Thoracic aorta (tissue), 2 donors: ENCODE measurements at regions not wholly inside any gene's neighbourhood (a gene's known extent, or its start where the extent isn't known, plus 50 kb on each side); places are given as distances from the start of the nearest gene placed in this dataset.

Experiments used
- ATAC-seq: fragments of 150-250 bp; one replicate; pipeline ENCODE4 v1.8.0; 2017; ENCODE audit warnings: low read depth; ENCODE audit not compliant: insufficient number of reproducible peaks, low FRiP score
- DNase-seq: peaks from one replicate; pipeline ENCODE4 v3.0.0-alpha.2; 2020; ENCODE audit warnings: low spot score
- H3K27ac ChIP-seq, 2 donors: fragments of 200-600 bp; sonication (generic); 1 replicate in 1 of 2; 2 replicates in 1 of 2; pipeline ENCODE4 v1.5.1; 2016; ENCODE audit warnings: mild to moderate bottlenecking in 2 of 2, moderate library complexity in 2 of 2
- H3K27me3 ChIP-seq: fragments of 200-600 bp; sonication (generic); replicated peaks from 2 replicates; pipeline ENCODE4 v1.6.0; 2016; ENCODE audit warnings: mild to moderate bottlenecking; ENCODE audit not compliant: insufficient read depth
- H3K36me3 ChIP-seq: fragments of 200-600 bp; sonication (generic); one replicate; pipeline ENCODE4 v1.5.1; 2016
- H3K4me1 ChIP-seq, 2 donors: fragments of 200-600 bp; sonication (generic); 1 replicate in 1 of 2; 2 replicates in 1 of 2; pipeline versions ENCODE4 v1.5.1 to v1.6.0; 2016; ENCODE audit warnings: low read depth in 2 of 2, mild to moderate bottlenecking in 1 of 2; ENCODE audit not compliant: control insufficient read depth in 1 of 2
- H3K4me3 ChIP-seq: fragments of 200-600 bp; sonication (generic); 2 replicates; pipeline ENCODE4 v1.5.1; 2016; ENCODE audit warnings: mild to moderate bottlenecking
- H3K9me3 ChIP-seq: fragments of 200-600 bp; sonication (generic); 2 replicates; pipeline ENCODE4 v1.5.1; 2016
- TF ChIP-seq, protein P1 (sequence below): fragments of 200-600 bp; sonication (generic); IDR thresholded peaks from one replicate; pipeline ENCODE4 v1.5.1; 2019; ENCODE audit warnings: antibody characterized with exemption

- no peak for DNase-seq
- Histone ChIP-seq H3K9me3 (no peaks in the 10 kb centered on the region), H3K4me3 (no peak overlapping the region), H3K27ac (no peak overlapping the region), H3K4me1 (peaks cover 0 to 19% of the 10 kb centered on the region in 2 donors), H3K36me3 (no peaks in the 10 kb centered on the region), H3K27me3 (no peaks in the 10 kb centered on the region)
- ATAC-seq: no peak
- TF ChIP-seq, protein P1, sequence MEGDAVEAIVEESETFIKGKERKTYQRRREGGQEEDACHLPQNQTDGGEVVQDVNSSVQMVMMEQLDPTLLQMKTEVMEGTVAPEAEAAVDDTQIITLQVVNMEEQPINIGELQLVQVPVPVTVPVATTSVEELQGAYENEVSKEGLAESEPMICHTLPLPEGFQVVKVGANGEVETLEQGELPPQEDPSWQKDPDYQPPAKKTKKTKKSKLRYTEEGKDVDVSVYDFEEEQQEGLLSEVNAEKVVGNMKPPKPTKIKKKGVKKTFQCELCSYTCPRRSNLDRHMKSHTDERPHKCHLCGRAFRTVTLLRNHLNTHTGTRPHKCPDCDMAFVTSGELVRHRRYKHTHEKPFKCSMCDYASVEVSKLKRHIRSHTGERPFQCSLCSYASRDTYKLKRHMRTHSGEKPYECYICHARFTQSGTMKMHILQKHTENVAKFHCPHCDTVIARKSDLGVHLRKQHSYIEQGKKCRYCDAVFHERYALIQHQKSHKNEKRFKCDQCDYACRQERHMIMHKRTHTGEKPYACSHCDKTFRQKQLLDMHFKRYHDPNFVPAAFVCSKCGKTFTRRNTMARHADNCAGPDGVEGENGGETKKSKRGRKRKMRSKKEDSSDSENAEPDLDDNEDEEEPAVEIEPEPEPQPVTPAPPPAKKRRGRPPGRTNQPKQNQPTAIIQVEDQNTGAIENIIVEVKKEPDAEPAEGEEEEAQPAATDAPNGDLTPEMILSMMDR: no peak
Observed at GRCh38 chr12:87127272-87127671, 871.1 kb upstream of the MGAT4C start.

DNA sequence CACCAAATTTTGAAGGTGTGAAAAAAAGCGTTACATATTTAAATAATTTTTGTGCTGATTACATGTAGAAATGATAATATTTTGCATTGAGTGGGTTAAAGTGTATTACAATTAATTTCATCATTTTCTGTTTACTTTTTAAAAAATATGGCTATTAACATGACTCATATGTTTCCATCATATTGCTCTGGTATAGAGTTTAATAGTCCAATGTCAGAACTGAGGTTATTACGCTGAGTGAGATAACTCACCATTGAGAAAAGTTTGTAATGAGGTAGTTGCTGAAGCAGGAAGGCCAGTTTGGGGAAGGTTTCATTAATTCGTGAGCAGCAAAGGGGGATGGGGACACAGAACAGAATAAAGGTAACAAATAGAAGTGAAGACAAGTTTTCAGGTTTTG is 865.7 kb upstream of the MGAT4C start:
- Histone ChIP-seq H3K36me3 (no peaks in the 10 kb centered on the region), H3K27ac (no peak overlapping the region), H3K9me3 (no peaks in the 10 kb centered on the region), H3K27me3 (no peaks in the 10 kb centered on the region), H3K4me1 (peaks cover 4 to 5% of the 10 kb centered on the region in 2 donors), H3K4me3 (no peak overlapping the region)
- TF ChIP-seq, protein P1: no peak
- no peak for ATAC-seq
- no peak for DNase-seq

- Histone ChIP-seq H3K27ac (no peak overlapping the region), H3K9me3 (no peaks in the 10 kb centered on the region), H3K36me3 (no peaks in the 10 kb centered on the region), H3K27me3 (no peaks in the 10 kb centered on the region), H3K4me1 (peaks cover 6 to 8% of the 10 kb centered on the region in 2 donors), H3K4me3 (no peak overlapping the region)
- ATAC-seq (no peak), DNase-seq (no peak)
- TF ChIP-seq, protein P1: no peak
Observed at GRCh38 chr12:87120440-87120839, 864.2 kb upstream of the MGAT4C start.

DNA sequence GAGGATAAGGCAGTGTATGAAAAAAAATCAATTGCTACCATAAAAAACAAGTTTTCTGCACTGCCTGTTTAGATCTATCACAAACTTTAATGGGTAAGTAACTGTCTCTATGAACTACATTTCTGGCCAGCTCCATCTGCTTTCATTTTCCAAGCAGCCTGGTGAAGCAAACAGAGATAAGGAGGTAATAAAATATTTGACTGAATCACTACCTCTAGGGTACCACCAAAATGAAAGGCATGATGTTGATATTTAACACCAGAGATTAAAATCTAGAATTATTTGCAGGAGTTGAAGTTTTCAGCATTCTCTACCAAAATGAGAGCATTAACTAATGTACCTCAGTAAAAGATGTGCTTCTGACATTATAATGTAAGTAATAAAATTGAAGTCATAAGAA is 863.5 kb upstream of the MGAT4C start:
- H3K36me3 ChIP-seq: no peaks in the 10 kb centered on the region
- H3K27ac ChIP-seq: no peak overlapping the region
- H3K9me3 ChIP-seq: no peaks in the 10 kb centered on the region
- H3K4me1 ChIP-seq: peaks cover 6 to 8% of the 10 kb centered on the region in 2 donors
- TF ChIP-seq, protein P1: no peak
- H3K27me3 ChIP-seq: no peaks in the 10 kb centered on the region
- no peak for DNase-seq
- ATAC-seq: no peak
- no peak overlapping the region for H3K4me3 ChIP-seq

DNA sequence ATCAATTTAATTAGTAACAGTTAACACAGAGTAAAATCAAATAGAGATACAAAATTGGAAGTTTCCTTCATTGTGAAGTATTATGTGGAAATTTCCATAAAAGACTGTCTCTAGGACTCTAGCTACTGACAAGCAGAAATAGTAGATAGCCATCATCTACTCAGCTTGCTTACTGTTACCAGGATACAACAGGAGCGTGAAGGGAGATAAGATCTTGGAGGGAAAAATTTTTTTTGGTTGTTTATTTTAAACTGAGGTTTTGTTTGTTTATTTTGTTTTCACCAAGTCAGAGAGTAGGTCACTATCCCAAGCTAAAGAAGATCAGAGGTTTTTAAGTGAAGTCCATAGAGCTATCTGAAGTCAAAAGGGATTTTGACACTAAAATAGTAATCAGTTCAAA is 861.3 kb upstream of the MGAT4C start:
- DNase-seq: no peak
- no peaks in the 10 kb centered on the region for H3K27me3 ChIP-seq

More for the DNA sequence above, 861.3 kb upstream of the MGAT4C start:
- Histone ChIP-seq H3K4me3 (no peak overlapping the region), H3K36me3 (no peaks in the 10 kb centered on the region), H3K4me1 (peaks cover 6 to 8% of the 10 kb centered on the region in 2 donors), H3K9me3 (no peaks in the 10 kb centered on the region), H3K27ac (no peak overlapping the region)
- ATAC-seq: no peak
- TF ChIP-seq, protein P1: no peak
